HK-2 (cell line): ENCODE measurements at regions not wholly inside any gene's neighbourhood (a gene's known extent, or its start where the extent isn't known, plus 50 kb on each side); places are given as distances from the start of the nearest gene placed in this dataset.
"Not testable (repeated sequence)": the region's sequence is repeated elsewhere in the genome, so short reads cannot be mapped to it uniquely, and the experiment has no call there.

Experiments
- DNase-seq: peaks from one replicate; pipeline ENCODE4 v3.0.0-alpha.2; 2018; ENCODE audit not compliant: unreplicated experiment

- no peak for DNase-seq
These were observed 140.1 kb upstream of the DUSP10 start for GRCh38 chr1:221881805-221882581.

- no peak for DNase-seq
These were observed 138.3 kb upstream of the DUSP10 start for GRCh38 chr1:221880182-221880581.

- no peak for DNase-seq
These were observed 136.2 kb upstream of the DUSP10 start for GRCh38 chr1:221878134-221878533.

- DNase-seq = no peak
These were observed 135.4 kb upstream of the DUSP10 start for GRCh38 chr1:221877311-221877710.

- DNase-seq = no peak
These were observed 133.1 kb upstream of the DUSP10 start for GRCh38 chr1:221875004-221875330.

GRCh38 chr1:221874285-221875003, 132.6 kb upstream of the DUSP10 start:
- DNase-seq = no peak

GRCh38 chr1:221873673-221874072, 131.8 kb upstream of the DUSP10 start:
- no peak for DNase-seq

GRCh38 chr1:221871056-221871455, 129.2 kb upstream of the DUSP10 start:
- no peak for DNase-seq

- DNase-seq = no peak
These were observed 127.9 kb upstream of the DUSP10 start for GRCh38 chr1:221869779-221870178.

GRCh38 chr1:221868593-221869303, 126.9 kb upstream of the DUSP10 start:
- DNase-seq = no peak

GRCh38 chr1:221867003-221867402, 125.1 kb upstream of the DUSP10 start:
- DNase-seq = no peak

GRCh38 chr1:221865808-221866207, 123.9 kb upstream of the DUSP10 start:
- DNase-seq = no peak

- DNase-seq = no peak
These were observed 121.7 kb upstream of the DUSP10 start for GRCh38 chr1:221863635-221864034.

- no peak for DNase-seq
These were observed 121.1 kb upstream of the DUSP10 start for GRCh38 chr1:221862971-221863370.

GRCh38 chr1:221858818-221859611, 117.1 kb upstream of the DUSP10 start:
- DNase-seq = peak; percentile 24

GRCh38 chr1:221857094-221857444, 115.2 kb upstream of the DUSP10 start:
- not testable (repeated sequence) for DNase-seq

GRCh38 chr1:221856228-221857093, 114.6 kb upstream of the DUSP10 start:
- no peak for DNase-seq

- no peak for DNase-seq
These were observed 113.3 kb upstream of the DUSP10 start for GRCh38 chr1:221855156-221855555.

- no peak for DNase-seq
These were observed 109.4 kb upstream of the DUSP10 start for GRCh38 chr1:221851336-221851735.

GRCh38 chr1:221850470-221851187, 108.7 kb upstream of the DUSP10 start:
- DNase-seq = no peak
